ENCODE measurements at regions not wholly inside any gene's neighbourhood (a gene's known extent, or its start where the extent isn't known, plus 50 kb on each side); places are given as distances from the start of the nearest gene placed in this dataset.

DNA sequence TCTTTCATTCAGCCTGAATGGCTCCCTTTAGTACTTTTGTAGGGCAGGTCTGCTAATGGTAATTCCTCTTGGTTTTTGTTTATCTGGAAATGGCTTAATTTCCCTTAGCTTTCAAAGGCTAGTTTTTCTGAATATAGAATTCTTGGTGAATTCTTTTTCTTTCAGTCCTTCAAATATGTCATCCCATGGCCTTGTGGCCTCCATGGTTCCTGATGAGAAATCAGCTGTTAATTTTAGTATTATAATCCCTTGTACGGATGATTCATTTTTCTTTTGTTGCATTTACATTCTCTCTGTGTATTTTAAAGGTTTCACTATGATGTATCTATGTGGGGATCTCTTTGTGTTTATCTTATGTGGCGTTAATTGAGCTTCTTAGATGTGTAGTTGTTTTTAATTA lies 179.6 kb upstream of the ARG1 start:
- no peaks in the 10 kb centered on the region for H3K36me3 ChIP-seq

DNA sequence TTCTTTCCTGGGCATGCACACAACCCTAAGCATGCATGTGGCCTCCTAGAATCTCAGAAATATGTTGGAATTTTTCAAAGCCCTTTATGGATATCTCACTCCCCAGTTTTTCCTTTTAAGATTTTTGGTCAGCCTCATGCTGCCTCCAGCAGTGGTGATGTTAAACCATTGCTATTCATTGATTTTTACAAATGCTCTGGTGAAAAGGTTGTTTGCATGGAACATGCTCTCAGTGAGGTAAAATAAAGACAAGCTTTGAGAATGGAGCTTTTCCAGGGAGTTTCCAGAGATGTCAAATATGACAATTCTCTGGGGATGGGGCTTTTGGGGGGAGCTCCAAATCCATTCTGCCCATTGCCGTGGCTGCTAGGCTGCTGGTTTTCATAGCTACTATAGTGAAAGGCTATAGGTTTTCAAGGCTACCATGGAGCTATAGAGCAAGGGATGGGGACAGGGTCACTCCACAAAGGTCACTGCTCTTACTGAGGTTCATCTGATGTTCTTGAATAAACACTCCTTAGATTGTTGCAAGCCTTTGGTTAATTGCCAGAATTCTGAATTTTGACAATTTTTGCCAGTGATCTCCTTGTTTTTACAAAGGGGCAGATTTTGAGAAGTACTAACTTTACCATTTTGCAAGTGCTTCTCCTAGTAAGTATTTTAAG lies 178.1 kb upstream of the ARG1 start:
- Histone ChIP-seq H3K27ac (no peak overlapping the region), H3K9me3 (peaks cover 0 to 4% (median 0%) of the 10 kb centered on the region in 3 donors), H3K4me1 (no peaks in the 10 kb centered on the region), H3K36me3 (no peaks in the 10 kb centered on the region), H3K27me3 (no peaks in the 10 kb centered on the region), H3K4me3 (no peak overlapping the region)
- intact Hi-C loops (cut with DNase I; ENCODE audit: low total_unique reads) = no loop called here
- TF ChIP-seq, protein P1, sequence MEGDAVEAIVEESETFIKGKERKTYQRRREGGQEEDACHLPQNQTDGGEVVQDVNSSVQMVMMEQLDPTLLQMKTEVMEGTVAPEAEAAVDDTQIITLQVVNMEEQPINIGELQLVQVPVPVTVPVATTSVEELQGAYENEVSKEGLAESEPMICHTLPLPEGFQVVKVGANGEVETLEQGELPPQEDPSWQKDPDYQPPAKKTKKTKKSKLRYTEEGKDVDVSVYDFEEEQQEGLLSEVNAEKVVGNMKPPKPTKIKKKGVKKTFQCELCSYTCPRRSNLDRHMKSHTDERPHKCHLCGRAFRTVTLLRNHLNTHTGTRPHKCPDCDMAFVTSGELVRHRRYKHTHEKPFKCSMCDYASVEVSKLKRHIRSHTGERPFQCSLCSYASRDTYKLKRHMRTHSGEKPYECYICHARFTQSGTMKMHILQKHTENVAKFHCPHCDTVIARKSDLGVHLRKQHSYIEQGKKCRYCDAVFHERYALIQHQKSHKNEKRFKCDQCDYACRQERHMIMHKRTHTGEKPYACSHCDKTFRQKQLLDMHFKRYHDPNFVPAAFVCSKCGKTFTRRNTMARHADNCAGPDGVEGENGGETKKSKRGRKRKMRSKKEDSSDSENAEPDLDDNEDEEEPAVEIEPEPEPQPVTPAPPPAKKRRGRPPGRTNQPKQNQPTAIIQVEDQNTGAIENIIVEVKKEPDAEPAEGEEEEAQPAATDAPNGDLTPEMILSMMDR (IDR thresholded peaks at IDR 0.05) = no peak
- no peak for DNase-seq

More for the DNA sequence above, 179.6 kb upstream of the ARG1 start:
- no peaks in the 10 kb centered on the region for H3K27me3 ChIP-seq
- H3K27ac ChIP-seq = no peak overlapping the region
- peaks cover 0 to 4% (median 0%) of the 10 kb centered on the region in 3 donors for H3K9me3 ChIP-seq
- no peak for DNase-seq
- intact Hi-C loops (cut with DNase I; ENCODE audit: low total_unique reads) = no loop called here
- H3K4me3 ChIP-seq = no peak overlapping the region
- TF ChIP-seq, protein P1 (IDR thresholded peaks at IDR 0.05) = no peak
- no peaks in the 10 kb centered on the region for H3K4me1 ChIP-seq

DNA sequence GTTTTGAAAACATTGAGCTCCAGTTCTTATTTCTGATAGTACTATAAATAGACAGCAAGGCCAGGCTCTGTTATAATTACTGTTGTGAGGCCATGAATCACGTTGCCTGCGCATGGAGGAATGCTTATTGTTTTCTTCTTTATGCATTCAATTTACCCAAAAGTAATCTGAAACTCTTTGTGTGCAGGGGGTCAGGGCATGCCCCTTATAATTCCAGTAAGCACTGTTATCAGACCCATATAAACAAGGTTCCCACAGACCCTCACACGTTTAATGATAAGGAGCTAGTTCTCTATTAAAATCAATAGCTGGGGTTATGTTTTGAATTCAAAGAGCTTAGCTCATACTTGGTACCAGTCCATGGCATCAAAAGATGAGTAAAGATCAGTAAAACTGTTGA lies 174.8 kb upstream of the ARG1 start:
- no peaks in the 10 kb centered on the region for H3K36me3 ChIP-seq
- no peak overlapping the region for H3K27ac ChIP-seq
- no peak for DNase-seq
- intact Hi-C loops (cut with DNase I; ENCODE audit: low total_unique reads) = no loop called here
- H3K9me3 ChIP-seq = peaks cover 0 to 8% (median 0%) of the 10 kb centered on the region in 3 donors
- H3K4me1 ChIP-seq = no peaks in the 10 kb centered on the region
- TF ChIP-seq, protein P1 (IDR thresholded peaks at IDR 0.05) = no peak
- H3K4me3 ChIP-seq = no peak overlapping the region
- no peaks in the 10 kb centered on the region for H3K27me3 ChIP-seq

DNA sequence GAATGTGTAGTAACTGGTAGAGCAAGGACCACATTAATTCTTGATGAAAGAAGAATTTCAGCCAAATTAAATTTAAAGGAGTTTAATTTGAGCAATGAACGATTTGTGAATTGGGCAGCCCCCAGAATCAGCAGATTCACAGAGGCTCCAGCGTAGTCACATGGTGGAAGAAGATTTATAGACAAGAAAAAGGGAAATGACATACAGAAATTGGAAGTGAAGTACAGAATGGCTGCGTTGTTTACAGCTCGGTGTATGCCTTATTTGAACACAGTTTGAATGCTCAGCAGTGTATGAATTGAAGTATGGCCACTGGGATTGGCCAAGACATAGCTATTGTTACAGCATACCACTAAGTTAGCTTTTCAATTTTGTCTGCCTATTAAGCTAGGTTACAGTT lies 173.6 kb upstream of the ARG1 start:
- no peak for DNase-seq
- H3K27me3 ChIP-seq = no peaks in the 10 kb centered on the region
- H3K4me1 ChIP-seq = no peaks in the 10 kb centered on the region
- intact Hi-C loops (cut with DNase I; ENCODE audit: low total_unique reads) = no loop called here
- H3K27ac ChIP-seq = no peak overlapping the region
- TF ChIP-seq, protein P1 (IDR thresholded peaks at IDR 0.05) = no peak
- peaks cover 0 to 4% (median 0%) of the 10 kb centered on the region in 3 donors for H3K9me3 ChIP-seq
- H3K36me3 ChIP-seq = no peaks in the 10 kb centered on the region
- no peak overlapping the region for H3K4me3 ChIP-seq

DNA sequence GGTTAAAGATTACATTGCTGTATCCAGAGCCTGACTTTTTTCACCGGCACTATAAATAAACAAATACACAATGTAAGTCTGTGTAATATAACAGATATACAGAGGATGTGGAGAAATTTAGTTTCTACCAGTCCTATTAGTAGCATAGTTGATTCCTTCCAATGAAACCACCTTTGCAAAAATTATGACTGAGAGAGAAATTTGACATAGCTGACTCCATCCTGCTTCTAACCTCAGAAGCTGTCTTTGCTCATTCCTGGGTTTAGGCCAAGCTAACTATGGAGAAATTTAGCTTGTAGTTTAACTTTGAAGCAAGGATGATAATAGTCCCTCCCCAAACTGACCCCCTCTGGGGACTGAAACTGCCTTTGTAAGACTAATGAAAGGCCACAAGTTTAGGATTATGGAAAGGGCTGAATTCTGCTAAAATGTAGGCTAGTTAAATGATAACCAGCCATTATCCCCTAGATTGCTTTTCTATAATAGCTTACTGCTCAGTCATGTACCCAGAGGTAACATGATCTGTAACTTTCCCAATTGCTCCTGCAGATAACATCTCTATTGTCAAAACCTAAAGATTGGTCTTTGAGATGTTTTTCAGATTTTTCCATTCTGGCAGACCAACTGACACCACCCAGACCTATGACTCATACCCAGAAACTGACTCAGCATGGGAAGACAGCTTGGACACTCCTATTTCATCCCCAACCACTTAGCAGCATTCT lies 172.8 kb upstream of the ARG1 start:
- H3K36me3 ChIP-seq = no peaks in the 10 kb centered on the region
- TF ChIP-seq, protein P1 (IDR thresholded peaks at IDR 0.05) = no peak
- H3K4me3 ChIP-seq = no peak overlapping the region
- no peaks in the 10 kb centered on the region for H3K27me3 ChIP-seq
- H3K4me1 ChIP-seq = no peaks in the 10 kb centered on the region
- DNase-seq = no peak
- H3K9me3 ChIP-seq = peaks cover 0 to 4% (median 0%) of the 10 kb centered on the region in 3 donors
- intact Hi-C loops (cut with DNase I; ENCODE audit: low total_unique reads) = no loop called here
- no peak overlapping the region for H3K27ac ChIP-seq
